NCI-H69 (cell line): ENCODE measurements at regions not wholly inside any gene's neighbourhood (a gene's known extent, or its start where the extent isn't known, plus 50 kb on each side); places are given as distances from the start of the nearest gene placed in this dataset.
A peak's percentile ranks its signal among the peaks of the same experiment; 100 is the strongest.

ENCODE experiments used
- DNase-seq: peaks from one replicate; lab custom pipeline; 2025; lab: John Stamatoyannopoulos, UW

DNA sequence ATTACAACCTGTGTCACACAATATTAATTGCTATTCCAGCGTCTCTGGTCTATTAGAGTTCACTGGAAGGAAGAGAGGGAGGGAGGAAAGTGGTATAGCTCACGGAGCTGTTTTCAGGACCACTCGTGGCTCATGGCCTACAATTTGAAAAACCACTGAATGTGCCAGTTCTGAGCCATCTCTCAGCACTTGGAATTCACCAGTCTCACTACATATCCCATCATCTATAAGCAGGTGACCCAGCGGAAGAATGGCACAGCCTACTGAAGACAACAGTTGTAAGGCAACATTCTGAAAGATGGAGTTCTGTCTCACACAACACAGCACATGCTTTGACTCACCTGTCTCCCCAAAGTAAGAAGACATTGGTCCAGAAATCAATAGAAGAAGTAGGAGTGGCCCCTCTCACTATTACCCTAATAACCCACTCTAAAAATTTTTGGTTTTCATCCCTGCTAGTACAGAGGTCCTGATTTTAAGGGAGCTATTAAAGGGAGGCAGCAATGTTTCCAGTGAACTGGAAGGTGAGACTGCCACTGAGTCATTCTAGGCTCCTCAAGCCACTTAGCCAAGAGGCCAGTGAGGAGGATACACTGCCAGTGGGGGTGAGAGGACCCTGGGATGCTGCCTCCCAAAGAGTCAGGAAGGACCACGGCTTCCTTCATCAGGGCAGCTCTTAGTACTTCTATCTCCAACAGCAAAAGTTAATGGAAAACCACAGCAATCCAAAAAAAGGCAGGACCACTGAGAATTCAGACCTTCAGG is 50.0 kb upstream of the DOCK9 start:
- DNase-seq: no peak

DNA sequence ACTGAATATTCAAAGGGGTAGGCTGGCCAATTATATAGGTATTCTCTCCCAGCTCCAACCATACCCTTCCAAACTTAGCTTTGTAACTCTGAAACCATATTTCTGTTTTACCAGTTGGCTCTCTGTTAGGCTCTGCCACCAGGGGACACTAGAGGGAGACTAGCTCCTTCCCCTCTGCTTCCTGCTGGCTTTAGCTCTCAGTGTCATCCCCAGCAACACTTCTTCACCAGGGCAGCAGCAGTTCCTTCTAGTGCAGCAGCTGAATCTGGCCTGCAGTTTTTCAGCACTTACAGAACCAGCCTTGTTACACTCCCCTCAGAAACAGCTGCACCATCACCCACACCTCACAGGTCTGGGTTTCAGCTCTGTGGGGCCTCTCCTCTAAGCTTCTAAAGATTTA is 51.0 kb upstream of the DOCK9 start:
- DNase-seq: peak; percentile 59

DNA sequence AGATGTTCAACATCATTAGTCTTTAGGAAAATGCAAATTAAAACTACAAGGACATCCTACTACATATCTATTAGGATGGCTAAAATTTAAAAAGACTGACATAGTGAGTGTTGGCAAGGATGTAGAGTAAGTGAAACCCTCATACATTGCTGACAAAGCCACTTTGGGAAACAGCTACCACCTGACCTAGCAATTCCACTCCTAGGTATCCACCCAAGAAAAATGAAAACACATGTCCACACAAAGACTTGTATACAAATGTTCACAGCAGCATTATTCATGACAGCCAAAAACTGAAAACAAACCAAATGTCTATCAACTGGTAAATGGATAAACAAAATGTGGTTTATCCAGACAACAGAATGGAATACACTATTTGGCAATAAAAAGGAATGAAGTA is 51.7 kb upstream of the DOCK9 start:
- no peak for DNase-seq

DNA sequence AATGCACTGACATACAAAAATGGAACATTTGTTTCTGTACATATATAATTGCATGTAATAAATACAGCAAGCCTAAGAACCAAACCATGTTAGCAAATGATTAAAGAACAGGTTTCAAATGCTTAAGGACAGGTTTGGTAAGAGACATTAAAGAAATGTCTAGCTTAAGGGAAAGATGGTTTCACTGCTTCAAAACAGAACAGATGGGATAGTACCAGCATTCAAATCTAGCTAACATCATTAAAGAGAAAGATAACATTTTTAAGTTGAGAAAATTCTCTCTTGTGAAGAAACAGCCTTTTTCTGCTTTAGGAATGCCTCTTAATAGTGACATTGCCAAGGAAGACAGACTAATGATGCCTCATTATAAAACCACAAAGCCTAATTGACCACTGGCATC is 52.5 kb upstream of the DOCK9 start:
- DNase-seq: no peak

DNA sequence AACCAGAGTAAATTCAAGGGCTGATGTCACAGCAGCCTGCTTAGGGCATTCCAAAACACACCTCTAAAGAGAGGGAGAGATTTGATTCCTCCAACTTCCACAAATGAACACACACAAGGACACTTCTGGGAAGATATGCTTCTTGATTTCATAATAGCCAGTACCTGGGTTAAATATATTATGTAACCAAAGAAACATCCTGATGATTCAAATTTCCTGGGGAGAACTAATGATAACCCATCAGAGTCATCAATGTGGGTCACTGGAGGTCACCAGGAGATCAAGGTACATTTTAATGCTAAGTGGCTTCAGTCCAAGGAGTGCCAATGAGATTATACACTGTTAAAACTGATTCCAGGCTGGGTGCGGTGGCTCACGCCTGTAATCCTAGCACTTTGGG is 54.0 kb upstream of the DOCK9 start:
- DNase-seq: no peak

DNA sequence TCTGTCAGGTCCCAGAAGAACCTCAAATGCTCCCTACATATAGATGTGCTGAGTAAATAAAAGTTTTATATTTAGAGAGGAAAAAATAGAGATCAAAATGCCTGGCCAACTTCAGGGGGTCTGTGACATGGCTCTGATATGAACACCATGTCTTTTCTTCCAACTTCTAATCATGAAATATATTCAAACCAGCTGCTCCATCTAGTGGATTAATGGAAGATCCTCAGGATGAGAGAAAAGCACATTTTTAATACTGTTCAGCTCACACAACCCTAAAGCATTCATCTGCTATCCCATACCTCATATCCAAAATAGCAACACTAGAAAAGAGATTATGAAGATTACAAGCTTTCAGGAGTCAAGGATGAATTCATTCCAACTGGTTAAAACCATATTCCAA is 56.0 kb upstream of the DOCK9 start:
- DNase-seq: peak; percentile 75

DNA sequence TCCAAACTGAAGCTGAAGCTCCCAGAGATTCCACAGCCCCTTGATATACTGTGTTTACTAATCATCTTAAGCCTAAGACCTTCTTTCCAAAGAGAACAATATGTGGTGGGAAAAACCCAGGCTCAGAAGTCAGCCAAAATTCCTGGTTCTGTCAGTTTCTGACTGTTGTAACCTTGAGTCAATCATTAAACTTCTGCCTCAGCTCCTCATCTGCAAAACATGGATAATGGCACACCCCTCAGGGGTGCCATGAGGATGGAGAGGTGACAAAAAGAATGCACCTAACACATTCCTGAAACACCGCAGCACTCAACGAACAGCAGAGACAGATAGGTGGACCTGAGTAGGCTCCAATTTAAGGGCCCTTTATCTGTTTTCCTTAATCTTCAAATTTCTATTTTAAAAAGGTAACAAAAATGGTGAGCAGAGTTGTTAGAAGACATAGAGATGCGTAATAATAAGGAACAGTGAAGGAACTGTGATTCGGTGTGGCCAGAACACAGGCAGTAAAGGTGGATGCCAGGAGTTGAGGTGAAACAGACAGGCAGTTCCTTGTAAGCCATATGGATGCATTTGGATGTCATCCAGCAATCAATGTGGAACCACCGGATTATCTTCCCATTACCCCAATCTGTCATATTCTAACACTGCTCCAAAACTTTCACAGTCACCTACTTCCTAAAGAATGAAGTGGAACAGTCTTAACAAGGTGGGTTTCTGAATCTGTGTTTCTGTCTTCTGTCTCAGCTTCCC is 56.6 kb upstream of the DOCK9 start:
- DNase-seq: peak; percentile 40

DNA sequence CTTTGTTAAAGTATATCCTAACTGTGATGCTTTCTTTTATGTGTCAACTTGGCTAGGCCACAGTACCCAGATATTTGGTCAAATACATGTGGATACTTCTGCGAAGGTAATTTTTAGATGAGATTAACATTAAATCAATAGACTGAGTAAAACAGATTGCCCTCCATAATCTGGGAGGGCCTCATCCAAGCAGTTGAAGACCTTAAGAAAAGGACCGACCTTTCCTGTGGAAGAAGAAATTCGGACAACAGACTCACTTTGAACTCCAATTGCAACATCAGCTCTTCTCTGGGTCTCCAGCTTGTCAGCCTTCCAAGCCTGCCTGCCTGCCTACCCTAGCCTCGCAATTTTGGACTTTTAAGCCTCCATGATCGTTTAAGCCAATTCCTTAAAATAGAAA is 57.9 kb upstream of the DOCK9 start:
- DNase-seq: no peak

DNA sequence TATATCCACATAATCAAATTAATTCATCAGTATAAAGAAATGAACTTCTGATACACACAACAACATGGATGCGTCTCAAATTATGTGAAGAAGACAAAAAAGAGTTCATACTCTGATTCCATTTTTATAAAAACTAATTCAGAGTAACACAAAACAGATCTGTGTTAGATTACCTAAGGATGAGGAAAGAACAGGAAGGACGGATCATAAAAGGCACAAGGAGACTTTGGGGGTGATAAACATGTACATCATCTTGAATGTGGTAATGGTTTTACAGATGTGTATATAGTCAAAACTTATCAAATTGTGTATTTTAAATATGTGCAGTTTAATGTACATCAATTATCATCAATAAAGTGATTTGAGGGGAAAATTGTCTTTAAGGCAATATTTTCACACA is 59.9 kb upstream of the DOCK9 start:
- no peak for DNase-seq

DNA sequence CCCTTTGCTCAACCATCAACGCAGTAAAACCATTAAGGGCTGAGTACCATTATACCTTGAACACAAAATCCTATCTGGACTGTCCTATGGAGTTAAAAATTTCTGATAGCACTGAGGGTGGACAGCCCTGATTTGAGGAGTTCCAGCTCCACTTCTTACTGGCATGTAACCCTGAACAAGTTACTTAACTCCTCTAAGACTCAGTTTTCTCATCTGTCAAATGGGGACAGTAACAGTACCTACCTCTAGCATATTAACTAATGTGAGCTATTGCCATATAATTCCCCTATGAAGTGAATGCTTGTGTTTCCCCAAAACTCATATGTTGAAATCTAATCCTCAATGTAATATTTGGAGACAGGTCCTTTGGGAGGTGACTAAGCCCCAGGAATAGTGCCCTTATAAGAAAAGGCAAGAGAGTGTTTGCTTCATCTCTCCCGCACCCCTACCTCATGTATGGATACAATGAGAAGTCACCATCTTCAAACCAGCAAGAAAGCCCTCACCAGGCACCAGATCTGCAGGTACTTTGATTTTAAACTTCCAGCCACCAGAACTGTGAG is 61.9 kb upstream of the DOCK9 start:
- no peak for DNase-seq

DNA sequence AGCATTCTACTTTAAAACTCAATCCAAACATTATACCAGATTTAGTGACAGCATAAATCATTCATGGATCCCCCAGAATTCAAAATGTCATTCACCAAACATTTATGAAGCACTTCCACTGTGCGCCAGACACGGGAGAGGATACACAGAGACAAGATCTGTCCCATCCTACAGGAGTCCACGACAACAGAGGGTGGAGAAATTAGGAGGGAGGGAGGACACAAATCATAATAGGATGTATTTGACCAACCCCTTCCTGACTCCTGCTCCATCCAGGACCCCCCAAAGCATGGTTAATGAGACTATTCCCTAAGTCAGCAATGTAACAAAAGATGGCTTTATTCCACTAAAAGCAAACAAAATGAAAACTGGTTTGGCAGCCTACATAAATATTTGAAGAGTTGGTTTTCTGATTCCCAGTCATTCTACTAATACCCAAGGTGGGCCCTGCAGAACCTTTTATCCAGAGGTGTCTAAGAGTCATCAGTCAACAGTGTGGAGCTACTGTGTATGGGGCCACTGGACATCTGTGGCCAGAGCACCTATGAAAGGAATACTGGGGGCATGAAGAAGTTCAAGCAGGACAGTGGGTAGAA is 62.8 kb upstream of the DOCK9 start:
- peak; percentile 41 for DNase-seq

DNA sequence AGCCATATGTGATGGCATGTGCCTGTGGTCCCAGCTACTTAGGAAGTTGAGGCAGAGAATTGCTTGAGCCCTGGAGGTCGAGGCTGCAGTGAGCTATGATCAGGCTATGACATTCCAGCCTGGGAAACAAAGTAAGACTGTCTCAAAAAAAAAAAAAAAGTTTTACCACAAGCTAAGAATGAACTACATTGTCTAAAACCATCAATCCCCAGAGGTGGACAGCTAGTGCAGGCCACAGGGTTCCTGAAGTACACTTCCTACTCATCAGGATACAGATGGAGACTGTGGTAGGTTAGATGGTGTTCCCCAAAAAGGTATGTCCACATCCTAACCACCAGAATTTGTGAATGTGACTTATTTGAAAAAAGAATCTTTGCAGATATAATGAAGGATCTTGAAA is 63.5 kb upstream of the DOCK9 start:
- no peak for DNase-seq

DNA sequence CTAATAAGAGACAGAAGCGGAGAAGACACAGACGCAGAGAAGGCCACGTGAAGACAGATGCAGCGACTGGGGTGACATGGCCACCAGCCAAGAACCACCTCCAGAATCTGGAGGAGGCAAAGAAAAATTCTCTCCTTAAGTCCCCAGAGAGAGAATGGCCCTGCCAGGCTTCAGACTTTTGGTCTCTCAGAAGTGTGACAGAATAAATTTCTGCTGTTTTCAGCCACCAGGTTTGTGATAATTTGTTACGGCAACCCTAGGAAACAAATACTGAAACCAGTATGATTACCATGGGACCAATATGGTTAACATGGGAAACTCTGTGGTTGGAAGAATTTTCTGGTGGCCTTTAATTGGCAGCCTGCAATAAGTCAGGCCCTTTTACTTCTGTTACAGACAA is 63.9 kb upstream of the DOCK9 start:
- DNase-seq: no peak

DNA sequence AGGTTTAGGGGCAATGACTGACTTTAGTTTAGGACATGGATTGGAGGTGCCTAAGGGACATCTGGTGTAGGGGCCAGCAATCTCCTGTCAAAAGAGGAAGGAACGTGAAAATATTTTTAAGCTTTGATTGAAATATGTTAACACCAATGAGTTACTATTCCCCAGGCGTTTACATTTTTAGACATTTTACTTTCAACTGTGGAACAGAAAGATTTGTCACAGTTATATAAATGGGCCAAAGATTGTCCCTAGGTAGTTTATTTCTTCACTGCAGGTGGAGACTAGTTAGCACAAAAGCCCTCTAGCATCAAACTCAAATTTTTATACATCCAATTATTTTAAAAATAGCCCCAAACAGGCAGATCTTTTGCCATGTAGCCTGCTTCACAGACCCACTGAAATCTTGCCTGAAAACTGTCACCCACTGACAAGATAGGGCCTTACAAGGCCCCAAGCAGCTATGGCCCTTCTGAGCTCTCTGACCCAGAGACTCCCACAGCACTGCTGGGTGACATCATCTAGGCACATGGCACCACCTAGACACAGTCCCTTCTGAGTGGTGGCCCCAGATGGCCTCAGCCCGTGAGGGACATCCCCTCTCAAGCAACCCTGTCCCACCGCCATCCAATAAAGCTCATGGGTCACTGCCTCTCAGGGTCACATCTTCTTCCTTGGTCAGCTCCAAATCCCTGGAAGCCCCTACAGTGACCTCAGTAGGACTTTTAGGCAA is 64.8 kb upstream of the DOCK9 start:
- DNase-seq: no peak

DNA sequence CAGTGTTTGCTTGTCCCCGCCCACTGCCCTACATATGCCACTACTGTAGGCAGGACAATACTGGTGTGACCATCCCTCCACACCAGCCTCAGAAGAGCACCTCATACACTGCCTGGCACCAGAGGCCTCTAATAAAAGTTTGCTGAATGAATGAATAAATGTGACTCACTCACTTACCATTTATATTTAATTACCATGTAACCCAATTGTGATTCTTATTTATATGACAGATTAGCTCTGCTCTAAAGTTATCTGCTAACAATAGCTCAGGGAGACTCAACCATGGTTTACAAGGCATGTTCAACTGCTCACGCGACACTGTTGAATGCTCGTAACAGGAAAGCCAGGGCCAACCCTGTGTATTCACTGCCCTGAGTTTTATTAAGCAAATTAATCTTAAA is 66.0 kb upstream of the DOCK9 start:
- no peak for DNase-seq

DNA sequence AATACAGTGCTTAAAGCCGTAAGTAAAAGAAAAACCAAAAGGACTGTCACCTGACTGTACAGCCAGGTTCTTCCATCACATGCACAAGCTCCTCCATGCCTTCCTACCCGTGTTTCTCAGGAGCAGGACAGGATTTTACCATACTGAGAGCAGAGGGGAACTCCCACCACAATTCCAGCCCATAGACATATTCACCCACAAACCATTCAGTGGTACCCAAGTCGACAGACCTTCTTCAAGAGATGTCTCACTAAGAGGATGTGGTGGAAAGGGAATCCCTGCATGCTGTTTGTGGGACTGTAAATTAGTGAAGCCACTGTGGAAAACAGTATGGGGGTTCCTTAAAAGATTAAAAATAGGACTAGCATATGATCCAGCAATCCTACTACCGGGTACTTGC is 66.9 kb upstream of the DOCK9 start:
- DNase-seq: no peak

DNA sequence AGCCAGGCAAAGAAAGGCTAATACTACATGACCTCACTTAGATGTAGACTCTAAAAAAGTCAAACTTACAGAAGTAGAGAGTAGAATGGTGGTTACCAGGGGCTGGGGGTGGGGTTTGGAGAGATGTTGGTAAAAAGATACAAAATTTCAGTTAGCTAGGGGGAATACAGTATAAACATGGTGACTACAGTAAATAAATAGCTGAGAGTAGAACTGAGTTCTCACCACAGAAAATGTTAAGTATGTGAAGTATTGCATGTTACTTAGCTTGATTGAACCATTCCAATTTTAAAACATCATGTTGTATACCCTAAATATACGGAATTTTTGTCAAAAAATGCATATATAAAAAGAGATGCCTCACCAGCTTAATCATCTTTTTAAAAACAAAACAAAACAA is 67.5 kb upstream of the DOCK9 start:
- no peak for DNase-seq

DNA sequence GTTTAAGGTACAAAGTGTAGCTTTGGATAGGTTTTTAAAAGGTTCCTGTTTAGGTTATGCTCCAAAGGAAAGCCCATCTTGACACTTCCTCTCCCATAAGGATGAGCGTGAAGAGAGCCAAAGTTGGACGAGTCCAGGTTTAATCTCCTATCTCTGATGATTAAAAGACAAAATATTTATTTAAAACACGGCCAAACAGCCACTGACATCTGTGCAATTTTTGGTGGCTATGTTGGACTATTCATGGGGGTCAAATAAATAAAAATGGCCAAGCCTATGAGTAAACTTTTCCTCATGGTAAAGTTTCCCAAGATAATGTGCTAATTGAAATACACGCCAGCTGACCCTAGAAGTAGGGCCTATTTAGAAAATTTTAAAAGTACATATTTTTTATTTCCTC is 69.0 kb upstream of the DOCK9 start:
- no peak for DNase-seq

DNA sequence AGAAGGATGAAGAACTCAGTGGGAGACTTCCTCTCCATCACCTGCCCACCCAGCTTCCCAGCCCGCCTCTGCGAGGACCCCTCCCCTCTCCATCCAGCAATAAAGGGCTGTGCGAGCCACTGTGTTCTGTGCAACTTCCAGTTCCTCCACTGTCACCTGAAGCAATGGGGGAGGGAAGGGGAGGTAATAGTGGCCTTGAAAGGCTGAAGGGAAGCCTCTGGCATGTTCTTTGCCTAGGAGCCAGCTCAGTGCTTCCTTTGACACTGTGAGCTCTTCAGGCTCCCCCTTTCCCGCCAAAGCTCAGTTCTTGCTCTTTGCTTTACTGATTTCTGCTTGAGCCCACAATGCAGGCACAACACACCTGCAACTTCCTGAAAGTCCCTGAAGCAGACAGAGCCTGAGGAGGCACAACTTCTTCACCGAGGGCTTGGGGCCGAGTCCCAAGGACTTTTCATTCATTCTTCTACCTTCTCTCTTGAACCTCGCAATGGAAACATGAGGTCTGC is 73.2 kb upstream of the DOCK9 start:
- DNase-seq: no peak

DNA sequence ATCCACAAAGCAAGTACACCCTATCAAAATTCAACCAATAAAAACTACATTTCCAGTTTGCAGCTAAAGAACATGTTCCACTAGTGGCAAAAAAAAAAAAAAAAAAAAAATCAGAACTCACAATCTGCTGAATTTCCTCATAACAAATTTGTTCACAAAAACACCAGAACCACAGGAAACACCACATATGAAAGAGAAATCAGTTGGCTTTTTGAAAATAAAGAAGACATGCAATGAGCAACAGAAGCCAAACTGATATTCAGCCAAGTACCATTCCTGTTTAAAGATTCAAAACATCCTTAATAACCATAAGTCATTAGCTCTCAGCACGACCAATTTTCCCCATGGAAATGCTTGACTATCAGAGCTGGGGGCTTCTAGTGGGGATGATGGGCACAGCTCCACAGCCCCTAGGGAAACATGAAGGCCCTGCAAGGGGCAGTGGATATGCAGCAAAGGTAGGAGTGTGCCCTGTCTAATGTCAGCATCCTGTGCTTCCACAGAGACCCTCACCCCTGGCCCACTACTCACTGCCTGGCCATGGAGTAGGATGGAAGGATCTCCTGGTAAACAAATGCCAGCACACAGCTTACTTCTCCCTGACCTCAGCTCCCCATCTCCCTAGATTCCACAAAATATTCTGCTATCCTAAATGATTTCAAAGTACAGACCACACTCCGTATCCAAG is 74.0 kb upstream of the DOCK9 start:
- DNase-seq: no peak

DNA sequence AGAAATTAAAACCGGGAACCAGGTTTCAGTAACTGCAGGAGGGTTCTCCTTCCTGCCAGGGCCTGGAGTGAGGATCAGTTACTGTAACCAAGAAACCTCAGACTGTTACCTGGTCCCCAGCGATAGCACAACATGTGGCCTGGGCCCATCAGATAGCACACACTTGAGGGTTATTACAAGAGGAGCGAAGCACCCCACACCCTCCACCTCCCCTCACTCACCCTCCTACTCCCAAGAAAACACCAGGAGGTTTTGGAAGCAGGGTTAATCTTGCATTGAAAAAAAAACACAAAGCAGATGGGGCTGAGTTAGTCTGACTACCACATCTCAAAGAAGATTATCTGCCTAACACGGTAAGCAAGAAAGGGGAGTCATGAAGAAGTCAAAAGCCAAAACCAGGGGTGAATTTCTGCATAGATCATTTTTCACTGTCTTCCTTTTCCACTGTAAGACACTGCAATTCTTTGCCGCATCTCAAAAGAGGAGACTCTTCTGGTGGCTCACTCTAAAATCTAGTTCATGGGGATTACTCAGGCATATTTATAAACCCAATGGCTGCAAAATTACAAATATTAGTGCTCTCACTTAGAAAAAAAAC is 75.9 kb upstream of the DOCK9 start:
- no peak for DNase-seq
